HG03039 (cell line): ENCODE measurements at regions not wholly inside any gene's neighbourhood (a gene's known extent, or its start where the extent isn't known, plus 50 kb on each side); places are given as distances from the start of the nearest gene placed in this dataset.

ENCODE experiments used
- ATAC-seq: cut with Tn5 transposase; IDR thresholded peaks from one replicate; pipeline ENCODE4 v1.9.1; 2021; ENCODE audit warnings: mild to moderate bottlenecking, moderate library complexity; ENCODE audit not compliant: unreplicated experiment

- no peak for ATAC-seq
These were observed 168.4 kb upstream of the ARL4C start for GRCh38 chr2:234665304-234665703.

- ATAC-seq = no peak
These were observed 165.0 kb upstream of the ARL4C start for GRCh38 chr2:234661849-234662248.

GRCh38 chr2:234661175-234661574, 164.3 kb upstream of the ARL4C start:
- no peak for ATAC-seq

- no peak for ATAC-seq
These were observed 158.8 kb upstream of the ARL4C start for GRCh38 chr2:234655706-234656105.

- no peak for ATAC-seq
These were observed 154.0 kb upstream of the ARL4C start for GRCh38 chr2:234650911-234651310.

- no peak for ATAC-seq
These were observed 153.1 kb upstream of the ARL4C start for GRCh38 chr2:234649951-234650350.

GRCh38 chr2:234643407-234643806, 146.5 kb upstream of the ARL4C start:
- no peak for ATAC-seq

- ATAC-seq = no peak
These were observed 144.2 kb upstream of the ARL4C start for GRCh38 chr2:234641086-234641485.

GRCh38 chr2:234640657-234641056, 143.8 kb upstream of the ARL4C start:
- no peak for ATAC-seq

- no peak for ATAC-seq
These were observed 142.1 kb upstream of the ARL4C start for GRCh38 chr2:234638966-234639365.

GRCh38 chr2:234635284-234635683, 138.4 kb upstream of the ARL4C start:
- ATAC-seq = no peak

- ATAC-seq = no peak
These were observed 136.8 kb upstream of the ARL4C start for GRCh38 chr2:234633581-234634230.

- ATAC-seq = no peak
These were observed 135.9 kb upstream of the ARL4C start for GRCh38 chr2:234632527-234633391.

GRCh38 chr2:234631646-234632514, 135.0 kb upstream of the ARL4C start:
- ATAC-seq = no peak

GRCh38 chr2:234630801-234631261, 133.9 kb upstream of the ARL4C start:
- ATAC-seq = no peak

GRCh38 chr2:234629596-234629995, 132.7 kb upstream of the ARL4C start:
- ATAC-seq = no peak

GRCh38 chr2:234628953-234629352, 132.1 kb upstream of the ARL4C start:
- no peak for ATAC-seq

- no peak for ATAC-seq
These were observed 130.4 kb upstream of the ARL4C start for GRCh38 chr2:234627308-234627707.

- ATAC-seq = no peak
These were observed 129.8 kb upstream of the ARL4C start for GRCh38 chr2:234626566-234627130.

GRCh38 chr2:234625626-234626250, 128.9 kb upstream of the ARL4C start:
- no peak for ATAC-seq
